ENCODE measurements at regions not wholly inside any gene's neighbourhood (a gene's known extent, or its start where the extent isn't known, plus 50 kb on each side); places are given as distances from the start of the nearest gene placed in this dataset.

DNA sequence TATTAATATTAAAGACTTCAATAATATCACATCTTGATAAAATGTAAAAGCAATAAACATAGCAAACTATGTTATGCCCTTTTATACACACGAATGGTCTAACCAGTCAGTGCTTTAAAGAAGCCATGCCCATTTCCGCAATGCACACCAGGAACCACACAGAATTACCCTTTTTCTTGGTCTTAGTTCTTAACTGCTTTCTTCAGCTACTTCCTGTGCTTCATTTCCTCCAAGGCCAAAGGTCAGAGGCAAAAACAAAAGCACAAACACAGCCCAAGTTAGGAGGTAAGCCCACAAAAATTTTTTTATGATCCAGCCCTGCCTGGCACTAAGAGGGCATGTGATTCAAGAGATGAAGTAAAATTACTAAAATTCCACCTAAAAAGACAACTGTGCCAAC lies 267.2 kb downstream of the FBXO15 start:
- Mint-ChIP-seq H3K4me3 (ENCODE audit: unreplicated experiment) (no peak overlapping the region), H3K27ac (ENCODE audit: low read depth, unreplicated experiment) (no peak overlapping the region), H3K4me1 (ENCODE audit: insufficient read depth, unreplicated experiment) (peaks cover 6% of the 10 kb centered on the region), H3K27me3 (ENCODE audit: insufficient read depth, unreplicated experiment) (no peaks in the 10 kb centered on the region), H3K36me3 (ENCODE audit: insufficient read depth, unreplicated experiment) (no peaks in the 10 kb centered on the region), H3K9me3 (ENCODE audit: unreplicated experiment) (no peaks in the 10 kb centered on the region)
- DNase-seq (ENCODE audit: unreplicated experiment) = no peak
- no TSS peak for BruUV-seq (replicated peaks)
- intact Hi-C loops (cut with micrococcal nuclease) = no loop called here
- TF ChIP-seq, protein P1, sequence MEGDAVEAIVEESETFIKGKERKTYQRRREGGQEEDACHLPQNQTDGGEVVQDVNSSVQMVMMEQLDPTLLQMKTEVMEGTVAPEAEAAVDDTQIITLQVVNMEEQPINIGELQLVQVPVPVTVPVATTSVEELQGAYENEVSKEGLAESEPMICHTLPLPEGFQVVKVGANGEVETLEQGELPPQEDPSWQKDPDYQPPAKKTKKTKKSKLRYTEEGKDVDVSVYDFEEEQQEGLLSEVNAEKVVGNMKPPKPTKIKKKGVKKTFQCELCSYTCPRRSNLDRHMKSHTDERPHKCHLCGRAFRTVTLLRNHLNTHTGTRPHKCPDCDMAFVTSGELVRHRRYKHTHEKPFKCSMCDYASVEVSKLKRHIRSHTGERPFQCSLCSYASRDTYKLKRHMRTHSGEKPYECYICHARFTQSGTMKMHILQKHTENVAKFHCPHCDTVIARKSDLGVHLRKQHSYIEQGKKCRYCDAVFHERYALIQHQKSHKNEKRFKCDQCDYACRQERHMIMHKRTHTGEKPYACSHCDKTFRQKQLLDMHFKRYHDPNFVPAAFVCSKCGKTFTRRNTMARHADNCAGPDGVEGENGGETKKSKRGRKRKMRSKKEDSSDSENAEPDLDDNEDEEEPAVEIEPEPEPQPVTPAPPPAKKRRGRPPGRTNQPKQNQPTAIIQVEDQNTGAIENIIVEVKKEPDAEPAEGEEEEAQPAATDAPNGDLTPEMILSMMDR (IDR thresholded peaks at IDR 0.05; ENCODE audit: unreplicated experiment) = no peak
- CTCF ChIA-PET = interaction anchor here (0.7 kb wide), 1 partner anchor 66 kb away, joined by 6 read pairs; no protein-coding TSS in a partner anchor
- POLR2A ChIA-PET = no interaction called here

DNA sequence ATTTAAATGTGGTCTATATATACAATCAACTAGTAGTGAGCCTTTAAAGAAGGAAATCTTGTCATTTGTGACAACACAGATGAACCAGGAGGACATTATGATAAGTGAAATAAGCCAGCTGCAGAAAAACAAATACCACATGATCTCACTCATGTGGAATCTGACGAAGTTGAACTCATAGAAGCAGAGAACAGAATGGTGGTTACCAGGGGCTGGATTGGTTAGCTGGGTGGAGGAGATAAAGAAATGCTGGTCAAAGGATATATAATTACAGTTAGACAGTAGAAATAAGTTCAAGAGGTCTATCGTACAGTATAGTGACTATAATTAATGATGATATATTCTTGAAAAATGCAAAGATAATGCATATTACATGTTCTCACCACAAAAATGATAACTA lies 267.9 kb downstream of the FBXO15 start:
- intact Hi-C loops (cut with micrococcal nuclease) = no loop called here
- ChIA-PET CTCF (no interaction called here), POLR2A (no interaction called here)
- Mint-ChIP-seq H3K36me3 (ENCODE audit: insufficient read depth, unreplicated experiment) (no peaks in the 10 kb centered on the region), H3K27ac (ENCODE audit: low read depth, unreplicated experiment) (no peak overlapping the region), H3K9me3 (ENCODE audit: unreplicated experiment) (no peaks in the 10 kb centered on the region), H3K4me1 (ENCODE audit: insufficient read depth, unreplicated experiment) (peaks cover 6% of the 10 kb centered on the region), H3K4me3 (ENCODE audit: unreplicated experiment) (no peak overlapping the region), H3K27me3 (ENCODE audit: insufficient read depth, unreplicated experiment) (no peaks in the 10 kb centered on the region)
- TF ChIP-seq, protein P1 (IDR thresholded peaks at IDR 0.05; ENCODE audit: unreplicated experiment) = no peak
- no peak for DNase-seq (ENCODE audit: unreplicated experiment)
- BruUV-seq (replicated peaks) = no TSS peak

DNA sequence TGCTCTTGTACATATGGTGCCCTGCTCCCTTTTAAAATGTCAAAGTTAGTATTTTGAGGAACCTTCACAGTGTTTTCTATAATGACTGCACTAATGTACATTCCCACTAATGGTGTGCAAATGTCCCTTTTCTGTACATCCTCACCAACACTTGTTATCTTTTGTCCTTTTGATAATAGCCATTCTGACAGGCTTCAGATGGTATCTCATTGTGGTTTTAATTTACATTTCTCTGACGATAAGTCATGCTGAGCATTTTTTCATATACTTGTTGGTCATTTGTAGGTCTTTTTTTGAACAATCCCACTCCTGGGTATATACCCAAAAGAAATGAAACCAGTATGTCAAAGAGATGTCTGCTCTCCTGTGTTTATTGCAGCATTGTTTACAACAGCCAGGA lies 268.3 kb downstream of the FBXO15 start:
- POLR2A ChIA-PET = no interaction called here
- no peak overlapping the region for H3K27ac Mint-ChIP-seq (ENCODE audit: low read depth, unreplicated experiment)
- TF ChIP-seq, protein P1 (IDR thresholded peaks at IDR 0.05; ENCODE audit: unreplicated experiment) = no peak
- DNase-seq (ENCODE audit: unreplicated experiment) = no peak
- H3K27me3 Mint-ChIP-seq (ENCODE audit: insufficient read depth, unreplicated experiment) = no peaks in the 10 kb centered on the region
- BruUV-seq (replicated peaks) = no TSS peak
- peaks cover 6% of the 10 kb centered on the region for H3K4me1 Mint-ChIP-seq (ENCODE audit: insufficient read depth, unreplicated experiment)
- H3K9me3 Mint-ChIP-seq (ENCODE audit: unreplicated experiment) = no peaks in the 10 kb centered on the region
- H3K4me3 Mint-ChIP-seq (ENCODE audit: unreplicated experiment) = no peak overlapping the region
- CTCF ChIA-PET = interaction anchor here (0.5 kb wide), 1 partner anchor 318 kb away, joined by 3 read pairs; no protein-coding TSS in a partner anchor
- H3K36me3 Mint-ChIP-seq (ENCODE audit: insufficient read depth, unreplicated experiment) = no peaks in the 10 kb centered on the region
- intact Hi-C loops (cut with micrococcal nuclease) = no loop called here

DNA sequence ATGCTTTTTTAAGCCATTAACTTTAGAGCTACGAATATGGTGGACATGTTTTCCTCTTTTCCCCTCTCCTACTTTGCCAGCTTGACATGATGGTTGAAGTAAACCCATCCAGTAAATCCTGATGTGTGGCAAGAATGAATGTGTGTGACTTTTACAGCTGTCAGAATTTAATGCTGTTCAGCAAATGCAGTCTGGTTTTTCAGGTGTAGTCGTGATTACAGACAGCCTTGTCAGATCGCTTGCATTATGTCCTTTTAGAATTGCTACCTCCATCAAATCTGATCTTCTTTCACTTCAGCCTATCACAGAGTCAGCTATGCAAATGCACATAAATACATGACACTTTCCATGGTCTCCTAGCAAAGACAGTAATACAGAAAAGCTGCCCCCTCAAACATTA lies 278.5 kb downstream of the FBXO15 start:
- Mint-ChIP-seq H3K9me3 (ENCODE audit: unreplicated experiment) (no peaks in the 10 kb centered on the region), H3K27me3 (ENCODE audit: insufficient read depth, unreplicated experiment) (no peaks in the 10 kb centered on the region), H3K4me3 (ENCODE audit: unreplicated experiment) (no peak overlapping the region), H3K36me3 (ENCODE audit: insufficient read depth, unreplicated experiment) (no peaks in the 10 kb centered on the region), H3K27ac (ENCODE audit: low read depth, unreplicated experiment) (no peak overlapping the region), H3K4me1 (ENCODE audit: insufficient read depth, unreplicated experiment) (peaks cover 4% of the 10 kb centered on the region)
- POLR2A ChIA-PET = interaction anchor here (0.7 kb wide), 1 partner anchor 1094 kb away, joined by 4 read pairs; no protein-coding TSS in a partner anchor
- no peak for DNase-seq (ENCODE audit: unreplicated experiment)
- intact Hi-C loops (cut with micrococcal nuclease) = no loop called here
- TF ChIP-seq, protein P1 (IDR thresholded peaks at IDR 0.05; ENCODE audit: unreplicated experiment) = no peak
- BruUV-seq (replicated peaks) = no TSS peak
- CTCF ChIA-PET = no interaction called here

Data from MCF 10A (cell line).